IPS-15b (cell line): ENCODE measurements at regions not wholly inside any gene's neighbourhood (a gene's known extent, or its start where the extent isn't known, plus 50 kb on each side); places are given as distances from the start of the nearest gene placed in this dataset.
"Not testable (repeated sequence)": the region's sequence is repeated elsewhere in the genome, so short reads cannot be mapped to it uniquely, and the experiment has no call there.

ENCODE experiments used
- H3K27me3 ChIP-seq: one replicate; pipeline ENCODE4 v1.6.1; 2013; ENCODE audit warnings: low read length; ENCODE audit not compliant: control insufficient read depth, insufficient read depth
- H3K36me3 ChIP-seq: one replicate; pipeline ENCODE4 v1.6.1; 2013; ENCODE audit warnings: low read length; ENCODE audit not compliant: control insufficient read depth, insufficient read depth
- H3K4me1 ChIP-seq: one replicate; pipeline ENCODE4 v1.6.1; 2013; ENCODE audit warnings: mild to moderate bottlenecking, low read length; ENCODE audit not compliant: control insufficient read depth, insufficient read depth
- H3K4me3 ChIP-seq: one replicate; pipeline ENCODE4 v1.5.1; 2013; ENCODE audit warnings: low read depth, low read length
- H3K9ac ChIP-seq: one replicate; pipeline ENCODE4 v1.6.1; 2013; ENCODE audit warnings: low read depth, mild to moderate bottlenecking, low read length
- H3K9me3 ChIP-seq: one replicate; pipeline ENCODE4 v1.6.1; 2013; ENCODE audit warnings: mild to moderate bottlenecking, low read length; ENCODE audit not compliant: control insufficient read depth, insufficient read depth

GRCh38 chr5:106430733-106431132 lies 1240.0 kb downstream of the EFNA5 start:
- not testable (repeated sequence) for H3K9ac ChIP-seq, H3K36me3 ChIP-seq, H3K27me3 ChIP-seq, H3K4me1 ChIP-seq, H3K9me3 ChIP-seq, H3K4me3 ChIP-seq

GRCh38 chr5:106423109-106423897 lies 1247.4 kb downstream of the EFNA5 start:
- H3K9ac ChIP-seq = no peak overlapping the region
- no peaks in the 10 kb centered on the region for H3K4me1 ChIP-seq
- H3K36me3 ChIP-seq = no peaks in the 10 kb centered on the region
- H3K27me3 ChIP-seq = no peaks in the 10 kb centered on the region
- peaks cover 4% of the 10 kb centered on the region for H3K9me3 ChIP-seq
- H3K4me3 ChIP-seq = no peak overlapping the region

- Histone ChIP-seq H3K4me1 (no peaks in the 10 kb centered on the region), H3K36me3 (no peaks in the 10 kb centered on the region), H3K9me3 (peaks cover 4% of the 10 kb centered on the region), H3K4me3 (no peak overlapping the region), H3K9ac (no peak overlapping the region), H3K27me3 (no peaks in the 10 kb centered on the region)
Observed at GRCh38 chr5:106420102-106420501, 1250.6 kb downstream of the EFNA5 start.

- Histone ChIP-seq H3K27me3 (no peaks in the 10 kb centered on the region), H3K4me1 (no peaks in the 10 kb centered on the region), H3K9ac (no peak overlapping the region), H3K36me3 (no peaks in the 10 kb centered on the region), H3K9me3 (peaks cover 3% of the 10 kb centered on the region), H3K4me3 (no peak overlapping the region)
Observed at GRCh38 chr5:106418196-106418595, 1252.5 kb downstream of the EFNA5 start.

- Histone ChIP-seq H3K4me3 (no peak overlapping the region), H3K9ac (no peak overlapping the region)
Observed at GRCh38 chr5:106417566-106417965, 1253.2 kb downstream of the EFNA5 start.

GRCh38 chr5:106417163-106417562 lies 1253.6 kb downstream of the EFNA5 start:
- Histone ChIP-seq H3K27me3 (no peaks in the 10 kb centered on the region), H3K36me3 (no peaks in the 10 kb centered on the region), H3K9me3 (no peaks in the 10 kb centered on the region), H3K4me1 (no peaks in the 10 kb centered on the region), H3K9ac (no peak overlapping the region), H3K4me3 (no peak overlapping the region)

More at GRCh38 chr5:106417566-106417965, 1253.2 kb downstream of the EFNA5 start:
- Histone ChIP-seq H3K36me3 (no peaks in the 10 kb centered on the region), H3K27me3 (no peaks in the 10 kb centered on the region), H3K9me3 (no peaks in the 10 kb centered on the region), H3K4me1 (no peaks in the 10 kb centered on the region)

- no peaks in the 10 kb centered on the region for H3K36me3 ChIP-seq
- H3K9ac ChIP-seq = no peak overlapping the region
- H3K9me3 ChIP-seq = no peaks in the 10 kb centered on the region
- no peaks in the 10 kb centered on the region for H3K4me1 ChIP-seq
- no peak overlapping the region for H3K4me3 ChIP-seq
- H3K27me3 ChIP-seq = no peaks in the 10 kb centered on the region
Observed at GRCh38 chr5:106415541-106415940, 1255.2 kb downstream of the EFNA5 start.

- H3K36me3 ChIP-seq = no peaks in the 10 kb centered on the region
- no peak overlapping the region for H3K9ac ChIP-seq
- H3K27me3 ChIP-seq = no peaks in the 10 kb centered on the region
- H3K4me1 ChIP-seq = no peaks in the 10 kb centered on the region
- no peak overlapping the region for H3K4me3 ChIP-seq
- no peaks in the 10 kb centered on the region for H3K9me3 ChIP-seq
Observed at GRCh38 chr5:106414342-106414741, 1256.4 kb downstream of the EFNA5 start.

GRCh38 chr5:106412606-106413005 lies 1258.1 kb downstream of the EFNA5 start:
- Histone ChIP-seq H3K9me3 (no peaks in the 10 kb centered on the region), H3K4me1 (no peaks in the 10 kb centered on the region), H3K27me3 (no peaks in the 10 kb centered on the region), H3K9ac (no peak overlapping the region), H3K4me3 (no peak overlapping the region), H3K36me3 (no peaks in the 10 kb centered on the region)

GRCh38 chr5:106408570-106408969 lies 1262.2 kb downstream of the EFNA5 start:
- Histone ChIP-seq H3K4me3 (no peak overlapping the region), H3K4me1 (no peaks in the 10 kb centered on the region), H3K27me3 (no peaks in the 10 kb centered on the region), H3K9ac (no peak overlapping the region), H3K9me3 (no peaks in the 10 kb centered on the region), H3K36me3 (no peaks in the 10 kb centered on the region)

- no peaks in the 10 kb centered on the region for H3K36me3 ChIP-seq
- no peaks in the 10 kb centered on the region for H3K27me3 ChIP-seq
- no peak overlapping the region for H3K4me3 ChIP-seq
- H3K9me3 ChIP-seq = no peaks in the 10 kb centered on the region
- no peak overlapping the region for H3K9ac ChIP-seq
- H3K4me1 ChIP-seq = no peaks in the 10 kb centered on the region
Observed at GRCh38 chr5:106408141-106408540, 1262.6 kb downstream of the EFNA5 start.

- Histone ChIP-seq H3K27me3 (no peaks in the 10 kb centered on the region), H3K4me3 (no peak overlapping the region), H3K36me3 (no peaks in the 10 kb centered on the region), H3K9me3 (no peaks in the 10 kb centered on the region), H3K4me1 (no peaks in the 10 kb centered on the region), H3K9ac (no peak overlapping the region)
Observed at GRCh38 chr5:106401561-106401960, 1269.2 kb downstream of the EFNA5 start.
